ENCODE measurements at regions not wholly inside any gene's neighbourhood (a gene's known extent, or its start where the extent isn't known, plus 50 kb on each side); places are given as distances from the start of the nearest gene placed in this dataset.
"Not testable (repeated sequence)": the region's sequence is repeated elsewhere in the genome, so short reads cannot be mapped to it uniquely, and the experiment has no call there.

DNA sequence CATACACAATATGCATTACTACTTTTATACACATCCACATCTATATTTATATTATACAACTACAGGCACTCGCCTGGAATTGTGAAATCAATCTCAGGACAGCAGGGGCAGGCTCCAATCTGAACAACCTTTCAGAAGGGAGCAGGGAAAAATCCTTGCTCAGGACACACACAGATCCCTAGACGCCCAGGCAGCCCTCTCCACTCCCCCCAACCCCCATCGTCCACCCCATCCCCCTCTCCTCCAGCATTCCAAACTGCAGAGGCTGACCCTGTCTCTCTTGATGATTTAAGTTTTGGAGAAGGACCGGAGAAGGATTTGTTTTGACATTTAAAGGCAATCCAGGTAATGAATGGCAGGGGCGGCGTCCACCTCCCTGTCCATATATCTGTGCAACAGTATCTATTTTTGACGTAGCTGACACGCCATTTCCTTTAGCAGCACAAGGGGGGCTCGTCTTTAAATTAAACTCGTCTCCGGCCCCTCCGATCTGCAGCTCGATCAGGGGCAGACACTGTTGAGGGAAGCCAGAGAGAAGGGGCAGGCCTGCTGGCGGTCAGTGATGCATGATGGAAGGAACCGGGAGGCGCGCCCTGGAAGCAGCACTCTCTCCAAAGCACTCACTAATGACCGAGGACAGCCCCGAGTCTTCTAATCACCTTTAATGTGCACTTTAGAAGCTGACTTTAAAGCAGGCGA lies 95.0 kb upstream of the TBX5 start:
- no peak for DNase-seq

DNA sequence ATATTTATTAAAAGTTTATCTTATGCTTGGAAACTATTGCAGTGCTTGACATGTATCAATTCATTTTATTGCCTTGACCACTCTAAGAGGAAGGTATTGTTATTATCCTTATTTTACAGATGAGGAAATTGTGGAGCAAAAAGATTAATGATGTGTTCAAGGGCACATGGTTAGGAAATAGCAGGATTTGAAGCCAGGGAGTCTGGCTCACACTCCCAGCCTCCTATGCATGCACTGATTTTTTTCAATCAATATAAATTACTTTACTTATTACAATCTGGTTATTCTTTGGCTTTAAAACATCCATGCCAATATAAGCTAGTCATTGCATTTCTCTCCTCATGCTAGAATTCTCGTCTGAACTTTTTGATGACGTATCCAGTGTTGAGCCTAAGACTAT lies 94.2 kb upstream of the TBX5 start:
- no peak for DNase-seq

DNA sequence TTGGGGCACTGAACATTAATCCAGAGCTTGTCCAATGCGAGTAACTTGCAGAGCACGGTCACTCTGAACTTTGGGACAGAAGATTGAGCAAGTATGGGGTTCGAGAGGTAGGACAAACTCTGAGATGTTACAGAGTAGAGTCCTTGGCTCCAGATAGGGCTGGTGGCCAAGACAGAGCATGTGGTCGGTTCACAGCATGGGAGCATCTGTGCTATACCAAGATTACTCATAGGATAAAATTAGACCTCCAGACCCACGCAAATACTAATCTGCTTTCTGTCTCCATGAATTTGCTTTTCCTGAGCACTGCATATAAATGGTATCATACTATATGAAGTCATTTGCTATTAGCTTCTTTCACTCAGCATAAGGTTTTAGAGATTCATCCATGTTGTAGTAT lies 93.4 kb upstream of the TBX5 start:
- no peak for DNase-seq

DNA sequence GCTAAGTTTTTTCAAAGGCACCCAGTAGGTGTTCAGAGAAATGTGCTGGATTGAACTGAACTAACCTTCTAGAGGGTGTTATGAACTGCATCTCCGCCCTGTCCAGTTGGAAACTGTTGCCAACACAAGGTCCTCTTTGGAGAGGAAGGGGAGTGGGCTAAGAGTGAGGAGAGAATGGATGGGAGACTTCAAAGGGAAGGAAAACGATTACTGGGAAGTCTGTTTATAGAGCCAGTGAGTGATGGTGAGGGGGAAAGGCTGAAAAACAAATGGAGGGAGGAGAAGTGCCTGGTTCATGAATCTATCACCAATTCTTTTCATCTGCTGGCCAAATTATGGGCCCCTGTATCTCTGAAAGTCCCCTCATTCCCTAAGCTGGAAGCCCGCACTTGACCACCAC lies 86.0 kb upstream of the TBX5 start:
- no peak for DNase-seq

DNA sequence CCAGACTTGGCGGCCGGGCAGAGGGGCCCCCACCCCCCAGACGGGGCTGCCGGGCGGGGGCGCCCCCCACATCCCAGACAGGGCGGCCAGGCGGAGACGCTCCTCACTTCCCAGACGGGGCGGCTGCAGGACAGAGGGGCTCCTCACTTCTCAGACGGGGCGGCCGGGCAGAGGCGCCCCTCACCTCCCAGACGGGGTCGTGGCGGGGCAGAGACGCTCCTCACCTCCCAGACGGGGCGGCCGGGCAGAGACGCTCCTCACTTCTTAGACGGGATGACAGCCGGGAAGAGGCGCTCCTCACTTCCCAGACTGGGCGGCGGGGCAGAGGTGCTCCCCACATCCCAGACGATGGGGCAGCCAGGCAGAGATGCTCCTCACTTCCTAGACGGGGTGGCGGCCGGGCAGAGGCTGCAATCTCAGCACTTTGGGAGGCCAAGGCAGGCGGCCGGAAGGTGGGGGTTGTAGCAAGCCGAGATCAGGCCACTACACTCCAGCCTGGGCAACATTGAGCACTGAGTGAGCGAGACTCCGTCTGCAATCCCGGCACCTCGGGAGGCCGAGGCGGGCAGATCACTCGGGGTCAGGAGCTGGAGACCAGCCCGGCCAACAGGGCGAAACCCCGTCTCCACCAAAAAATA lies 79.0 kb upstream of the TBX5 start:
- DNase-seq: not testable (repeated sequence)

DNA sequence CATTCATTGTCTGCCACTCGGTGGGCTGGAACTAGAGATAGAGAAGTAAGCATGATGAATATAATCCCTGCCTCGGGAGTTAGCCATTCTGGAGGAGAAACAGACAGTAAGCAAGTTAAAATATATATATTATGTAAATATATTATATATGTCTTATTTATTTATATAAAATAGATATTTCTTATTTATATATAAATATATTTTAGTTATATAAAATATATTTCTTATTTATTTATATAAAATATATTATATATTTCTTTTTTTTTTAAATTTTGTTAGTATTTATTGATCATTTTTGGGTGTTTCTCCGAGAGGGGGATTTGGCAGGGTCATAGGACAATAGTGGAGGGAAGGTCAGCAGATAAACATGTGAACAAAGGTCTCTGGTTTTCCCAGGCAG lies 78.1 kb upstream of the TBX5 start:
- no peak for DNase-seq

DNA sequence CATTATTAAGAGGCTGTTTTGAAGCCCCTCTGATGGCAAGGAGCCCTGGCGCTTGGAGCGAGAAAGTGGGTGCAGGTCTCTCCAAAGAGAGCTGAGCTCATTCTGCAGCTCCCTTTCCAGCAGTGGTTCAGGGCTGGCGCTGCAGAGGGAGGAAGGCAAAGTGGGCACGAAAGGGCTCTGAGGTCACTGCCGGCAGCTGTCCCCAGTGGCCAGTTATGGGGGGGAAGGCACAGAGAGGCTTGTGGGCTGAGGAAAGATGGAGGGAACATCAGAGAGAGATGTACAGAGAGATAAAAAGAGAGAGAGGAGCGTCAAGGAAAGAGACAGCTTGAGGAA lies 75.2 kb upstream of the TBX5 start:
- no peak for DNase-seq

DNA sequence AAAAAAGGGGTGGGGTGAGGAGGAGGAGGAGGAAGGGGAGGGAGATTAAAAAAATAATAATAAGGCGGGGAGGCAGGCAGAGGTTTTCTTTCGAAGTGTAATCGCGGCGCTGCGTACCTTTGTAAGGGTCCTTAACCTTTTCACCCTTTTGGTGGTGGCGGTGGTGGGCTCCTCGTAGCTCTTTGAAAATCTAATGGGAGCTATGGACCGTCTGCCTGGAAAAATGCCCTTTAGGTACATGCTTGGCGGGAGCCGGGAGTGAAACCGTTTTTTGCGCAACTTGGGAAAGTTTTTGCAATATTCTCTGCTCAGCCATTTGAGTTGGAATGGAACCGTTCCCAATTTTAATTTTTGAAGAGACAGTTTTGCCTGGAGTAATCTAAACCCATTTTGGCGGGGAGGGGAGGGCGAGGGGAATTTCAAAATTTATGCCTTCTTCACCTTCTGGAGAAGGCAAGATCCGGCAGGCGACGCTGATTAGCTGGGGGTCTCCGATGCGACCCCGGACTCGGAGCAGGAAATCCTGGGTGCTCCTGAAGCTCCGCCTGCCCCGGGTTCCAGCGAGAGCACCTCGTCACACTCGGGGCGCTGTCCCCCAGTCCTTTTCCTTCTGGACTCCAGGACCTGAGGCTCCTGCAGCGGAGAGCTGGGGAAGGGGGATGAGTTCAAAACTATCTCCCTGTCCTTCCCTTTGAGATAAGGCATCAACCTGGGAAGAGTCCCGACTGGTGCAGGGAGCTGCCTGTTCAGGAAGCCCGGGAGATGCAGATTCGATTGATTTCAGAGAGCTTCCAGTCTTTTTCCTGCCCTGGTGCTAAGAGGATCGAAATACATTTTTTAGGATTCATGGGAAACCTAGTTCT lies 74.6 kb upstream of the TBX5 start:
- no peak for DNase-seq

DNA sequence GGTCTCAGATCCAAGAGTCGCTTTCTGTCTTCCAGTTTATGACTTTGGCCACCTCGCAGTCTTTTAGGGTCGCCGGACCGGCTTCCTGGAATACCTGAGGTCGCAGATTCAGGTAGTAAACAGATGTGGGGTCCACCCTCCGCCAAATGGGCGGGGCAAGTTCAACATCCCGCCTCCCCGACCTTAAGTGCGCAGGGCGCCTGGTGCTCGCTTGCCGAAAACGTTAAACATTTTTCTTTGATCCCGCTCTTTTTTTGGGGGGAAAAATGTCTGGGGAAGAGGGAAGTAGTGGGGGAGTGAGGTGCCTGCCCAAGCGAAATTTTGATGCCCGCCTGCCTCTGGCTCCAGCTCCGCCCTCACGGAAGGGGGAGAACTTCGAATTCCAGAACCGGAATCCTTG lies 73.9 kb upstream of the TBX5 start:
- no peak for DNase-seq

DNA sequence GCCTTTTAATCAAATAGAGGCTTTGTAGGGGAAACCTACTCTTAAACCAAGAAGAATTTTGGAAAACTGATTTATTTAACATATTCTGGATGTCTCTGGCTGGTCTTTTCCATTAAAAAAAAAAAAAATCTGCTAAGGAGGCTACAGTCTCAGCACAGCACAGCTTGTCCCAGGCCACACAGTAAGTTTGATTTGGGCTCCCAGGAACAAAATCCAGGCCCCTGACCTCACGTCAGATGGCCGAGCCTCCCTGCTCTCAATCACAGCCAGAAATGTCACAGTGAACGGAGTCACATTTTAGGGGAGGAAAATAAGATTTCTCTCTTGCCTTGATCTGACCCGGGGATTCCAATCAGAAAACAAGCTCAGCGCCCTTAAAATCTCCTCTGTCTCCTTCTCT lies 72.9 kb upstream of the TBX5 start:
- no peak for DNase-seq

DNA sequence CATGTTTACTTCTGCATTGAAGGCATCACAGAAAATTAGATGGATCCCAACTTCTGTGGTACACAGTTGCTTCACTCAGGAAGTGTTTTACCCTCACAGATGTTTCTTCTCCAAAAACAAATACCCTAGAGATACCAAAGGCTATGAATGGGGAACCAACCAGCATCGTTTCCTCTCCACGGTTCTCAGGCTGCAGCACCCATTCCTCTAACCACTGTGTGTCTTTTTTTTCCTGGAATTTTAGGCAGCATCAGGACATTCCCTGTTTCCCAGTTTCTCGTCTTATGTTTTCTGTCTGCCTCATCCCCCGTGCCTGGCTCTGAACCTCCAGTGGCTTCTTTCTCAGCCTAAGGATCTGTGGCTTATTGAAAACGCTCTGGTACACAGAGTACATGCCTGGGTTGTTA lies 72.0 kb upstream of the TBX5 start:
- DNase-seq: no peak

DNA sequence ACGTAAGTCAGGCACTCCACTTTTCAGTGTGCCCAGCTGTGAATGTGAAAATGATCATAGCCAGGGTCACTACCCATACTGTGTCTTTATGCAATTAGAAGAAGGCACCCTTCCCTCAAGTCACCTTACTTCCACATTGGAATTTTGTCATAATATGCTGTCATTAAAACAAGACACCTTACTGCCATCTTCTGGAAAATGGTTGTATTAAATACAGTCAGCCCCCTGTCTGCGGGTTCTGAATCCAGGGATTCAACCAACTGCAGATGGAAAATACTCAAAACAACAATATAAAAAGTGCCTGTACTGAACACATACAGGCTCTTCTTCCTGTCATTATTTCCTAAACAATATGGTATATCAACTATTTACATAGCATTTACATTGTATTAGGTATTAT lies 70.2 kb upstream of the TBX5 start:
- no peak for DNase-seq

DNA sequence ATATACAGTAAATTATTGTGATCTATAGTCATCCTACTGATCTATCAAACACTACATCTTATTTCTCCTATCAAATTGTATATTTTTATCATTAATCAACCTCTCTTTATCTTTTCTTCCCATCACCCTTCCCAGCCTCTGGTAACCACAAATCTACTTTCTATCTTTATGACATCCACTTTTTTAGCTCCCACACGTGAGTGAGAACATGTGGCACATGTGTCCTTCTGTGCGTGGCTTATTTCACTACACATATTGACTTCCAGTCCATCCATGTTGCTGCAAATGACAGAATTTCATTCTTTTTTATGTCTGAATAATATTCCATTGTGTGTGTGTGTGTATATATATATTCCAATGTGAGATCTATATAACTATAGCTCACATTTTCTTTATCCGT lies 67.8 kb upstream of the TBX5 start:
- no peak for DNase-seq

DNA sequence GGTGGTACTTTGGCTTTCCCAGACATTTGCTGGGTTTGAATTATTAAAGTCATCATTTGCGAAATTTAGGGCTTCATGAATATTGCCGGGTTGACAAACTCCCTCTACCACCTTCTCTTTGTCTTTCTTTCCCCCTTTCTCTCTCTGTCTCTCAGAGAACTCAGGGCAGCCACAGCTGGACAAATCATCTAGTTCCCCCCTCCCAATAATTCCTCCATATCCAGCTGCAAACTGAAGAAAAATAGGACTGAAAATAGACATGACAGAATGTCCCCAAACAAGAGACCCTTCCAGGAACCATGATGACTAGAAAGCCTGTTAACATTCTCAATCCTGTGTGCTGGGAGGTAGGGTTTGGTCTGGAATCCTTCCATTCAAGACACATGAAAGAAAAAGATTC lies 67.1 kb upstream of the TBX5 start:
- no peak for DNase-seq

DNA sequence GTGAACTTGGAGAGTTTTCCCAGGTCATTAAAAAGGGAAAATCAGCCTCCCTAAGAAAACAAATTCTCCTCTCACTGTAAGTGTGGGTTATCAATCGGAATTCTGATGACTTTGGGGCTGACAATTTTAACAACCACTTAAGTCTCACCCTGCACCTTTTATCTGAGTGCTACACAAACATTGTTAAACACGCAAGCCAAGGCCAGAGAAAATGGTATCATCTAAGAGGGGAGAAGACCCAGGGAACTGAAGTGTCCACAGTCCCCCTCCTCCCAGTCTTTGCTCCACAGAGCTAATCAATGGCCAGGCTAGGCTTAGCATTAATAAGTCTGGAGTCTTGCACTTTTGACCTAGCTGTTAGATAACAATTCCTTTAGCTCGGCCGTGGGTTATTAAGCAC lies 51.7 kb upstream of the TBX5 start:
- DNase-seq: no peak
